ENCODE measurements at regions not wholly inside any gene's neighbourhood (a gene's known extent, or its start where the extent isn't known, plus 50 kb on each side); places are given as distances from the start of the nearest gene placed in this dataset.

- DNase-seq (ENCODE audit: low read depth), result no peak
- TF ChIP-seq CTCF (IDR thresholded peaks at IDR 0.05; ENCODE audit: insufficient read depth, low read depth, low read length), result no peak
- H3K4me3 ChIP-seq (ENCODE audit: low read depth, low read length), result no peak overlapping the region
Observed at GRCh38 chr16:51867386-51868065, 679.4 kb downstream of the TOX3 start.

DNA sequence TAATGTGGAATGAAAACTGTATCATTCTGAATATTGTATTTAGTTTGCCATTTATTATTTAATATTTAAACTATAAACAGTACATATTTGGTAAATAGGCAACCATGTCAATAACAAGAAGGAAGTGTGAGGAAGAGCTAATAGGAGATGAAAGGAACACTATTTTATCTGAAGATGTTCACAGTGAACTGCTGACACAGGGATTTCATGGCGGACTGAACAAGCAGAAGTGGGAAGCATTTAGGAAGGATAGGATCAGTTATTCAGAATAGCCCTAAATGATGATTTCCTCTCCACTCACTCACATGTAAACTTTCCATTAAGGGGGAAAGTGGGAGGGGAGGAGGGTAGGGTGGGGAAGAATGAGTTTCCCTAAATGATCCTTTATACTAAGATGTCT lies 682.4 kb downstream of the TOX3 start:
- no peak for TF ChIP-seq CTCF (IDR thresholded peaks at IDR 0.05; ENCODE audit: insufficient read depth, low read depth, low read length)
- DNase-seq (ENCODE audit: low read depth), result no peak
- H3K4me3 ChIP-seq (ENCODE audit: low read depth, low read length), result no peak overlapping the region

DNA sequence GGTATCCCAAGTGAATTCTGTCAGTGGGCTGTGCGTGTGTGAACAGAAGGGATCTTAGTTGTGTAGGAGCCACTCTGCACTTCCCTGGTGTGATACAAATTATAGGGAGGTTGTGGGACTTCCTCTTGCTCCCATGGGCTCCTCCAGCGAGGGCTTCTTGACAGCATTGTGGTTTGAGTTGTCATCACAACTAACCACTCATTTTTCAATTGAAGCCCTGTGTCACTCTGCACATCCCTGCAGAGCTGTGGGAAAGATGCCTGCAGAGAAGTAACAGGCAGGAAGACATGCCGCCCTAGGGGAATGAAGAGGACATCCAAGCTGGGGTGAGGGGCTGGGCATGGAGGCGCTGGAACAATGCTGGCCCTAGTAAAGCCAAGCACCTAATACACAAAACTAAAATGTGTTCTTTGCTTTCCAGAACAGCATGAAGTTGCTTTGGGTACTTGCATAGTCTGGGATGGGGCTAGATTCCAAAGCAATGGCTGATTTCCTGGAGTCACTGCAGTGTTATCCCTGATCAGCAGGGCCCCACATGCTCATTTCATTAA lies 692.5 kb downstream of the TOX3 start:
- DNase-seq (ENCODE audit: low read depth), result no peak
- no peak for TF ChIP-seq CTCF (IDR thresholded peaks at IDR 0.05; ENCODE audit: insufficient read depth, low read depth, low read length)
- no peak overlapping the region for H3K4me3 ChIP-seq (ENCODE audit: low read depth, low read length)

DNA sequence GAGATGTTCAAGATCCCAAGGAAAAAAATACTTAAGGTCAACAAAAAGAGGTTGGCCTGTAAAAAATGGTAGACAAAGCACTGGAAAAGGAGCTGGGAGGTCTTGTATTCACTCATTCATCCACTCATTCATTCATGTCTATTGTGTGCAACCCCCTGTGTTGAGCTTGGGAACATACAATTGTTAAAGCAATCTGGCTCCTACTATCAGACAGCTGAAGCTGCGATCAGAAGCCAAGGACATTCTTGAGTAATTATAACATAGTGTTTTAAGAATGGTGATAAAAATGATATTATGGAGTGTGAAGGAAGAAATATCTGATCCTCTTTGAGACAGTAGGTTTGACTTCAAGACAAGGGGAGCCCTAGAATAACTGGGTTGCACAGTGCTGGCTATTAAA lies 693.4 kb downstream of the TOX3 start:
- DNase-seq (ENCODE audit: low read depth), result no peak
- no peak overlapping the region for H3K4me3 ChIP-seq (ENCODE audit: low read depth, low read length)
- no peak for TF ChIP-seq CTCF (IDR thresholded peaks at IDR 0.05; ENCODE audit: insufficient read depth, low read depth, low read length)

DNA sequence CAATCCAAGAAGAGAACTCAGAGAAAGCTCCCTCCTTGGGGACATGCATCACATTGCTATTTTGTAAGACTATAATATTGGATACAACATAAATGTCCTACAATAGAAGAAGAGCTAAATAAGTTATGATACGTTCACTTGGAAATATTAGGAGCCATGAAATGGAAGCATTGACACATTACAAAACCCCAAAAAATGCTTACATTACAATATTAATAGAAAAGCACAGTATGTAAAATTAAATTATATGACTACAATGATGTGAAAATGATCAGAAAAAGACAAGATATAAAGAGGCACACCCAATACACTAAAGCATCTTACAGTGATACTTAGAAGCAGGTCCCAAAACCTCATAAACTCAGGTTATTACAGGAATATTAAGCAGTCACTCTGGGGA lies 694.1 kb downstream of the TOX3 start:
- DNase-seq (ENCODE audit: low read depth), result no peak
- TF ChIP-seq CTCF (IDR thresholded peaks at IDR 0.05; ENCODE audit: insufficient read depth, low read depth, low read length), result no peak
- no peak overlapping the region for H3K4me3 ChIP-seq (ENCODE audit: low read depth, low read length)

- no peak for DNase-seq (ENCODE audit: low read depth)
- no peak for TF ChIP-seq CTCF (IDR thresholded peaks at IDR 0.05; ENCODE audit: insufficient read depth, low read depth, low read length)
- H3K4me3 ChIP-seq (ENCODE audit: low read depth, low read length), result no peak overlapping the region
Observed at GRCh38 chr16:51851111-51851510, 695.8 kb downstream of the TOX3 start.

- no peak for TF ChIP-seq CTCF (IDR thresholded peaks at IDR 0.05; ENCODE audit: insufficient read depth, low read depth, low read length)
- no peak overlapping the region for H3K4me3 ChIP-seq (ENCODE audit: low read depth, low read length)
- DNase-seq (ENCODE audit: low read depth), result no peak
Observed at GRCh38 chr16:51849715-51850114, 697.2 kb downstream of the TOX3 start.
